OCI-LY3 (cell line): ENCODE measurements at regions not wholly inside any gene's neighbourhood (a gene's known extent, or its start where the extent isn't known, plus 50 kb on each side); places are given as distances from the start of the nearest gene placed in this dataset.
"Not testable (repeated sequence)": the region's sequence is repeated elsewhere in the genome, so short reads cannot be mapped to it uniquely, and the experiment has no call there.

Source experiments
- H2AFZ ChIP-seq: fragments of 200-600, 300-600 bp; shearing (Covaris generic); 2 replicates; pipeline ENCODE4 v1.6.0; 2014; ENCODE audit warnings: antibody characterized with exemption, low read depth, low read length
- H3K27ac ChIP-seq: fragments of 200-600, 300-600 bp; sonication (generic); 2 replicates; pipeline ENCODE4 v1.5.1; 2014; ENCODE audit warnings: mild to moderate bottlenecking, low read length, moderate library complexity, mixed read lengths
- H3K27me3 ChIP-seq: fragments of 200-600, 300-600 bp; sonication (generic); 2 replicates; pipeline ENCODE4 v1.6.1; 2014; ENCODE audit warnings: low read depth, low read length, mixed read lengths
- H3K36me3 ChIP-seq: fragments of 200-600, 300-600 bp; sonication (generic); replicated peaks from 2 replicates; pipeline ENCODE3; 2014; ENCODE audit warnings: low read depth, low read length, mixed read lengths
- H3K4me1 ChIP-seq: fragments of 300-600, 200-600 bp; sonication (generic); 2 replicates; pipeline ENCODE4 v1.6.1; 2014; ENCODE audit warnings: low read length, mixed read lengths
- H3K4me2 ChIP-seq: fragments of 200-600, 300-600 bp; sonication (generic); 2 replicates; pipeline ENCODE4 v1.6.1; 2014; ENCODE audit warnings: low read length, mixed read lengths
- H3K4me3 ChIP-seq: fragments of 300-600, 200-600 bp; sonication (generic); 2 replicates; pipeline ENCODE4 v1.5.1; 2014; ENCODE audit warnings: antibody characterized with exemption, mild to moderate bottlenecking, low read length, moderate library complexity
- H3K79me2 ChIP-seq: fragments of 300-600, 200-600 bp; shearing (Covaris generic); 2 replicates; pipeline ENCODE4 v1.6.1; 2014; ENCODE audit warnings: mild to moderate bottlenecking, low read length, mixed read lengths
- H3K9ac ChIP-seq: fragments of 300-600, 200-600 bp; shearing (Covaris generic); 2 replicates; pipeline ENCODE4 v1.6.0; 2014; ENCODE audit warnings: mild to moderate bottlenecking, low read length, moderate library complexity
- H3K9me3 ChIP-seq: fragments of 200-600, 300-600 bp; shearing (Covaris generic); 2 replicates; pipeline ENCODE4 v1.6.1; 2014; ENCODE audit warnings: low read length, mixed read lengths; ENCODE audit not compliant: insufficient read depth
- H4K20me1 ChIP-seq: fragments of 200-600, 300-600 bp; sonication (generic); 2 replicates; pipeline ENCODE4 v1.6.1; 2016; ENCODE audit warnings: low read length, mixed read lengths; ENCODE audit not compliant: insufficient read depth
- CTCF ChIP-seq: fragments of 200-600, 300-600 bp; sonication (generic); IDR thresholded peaks from 2 replicates; pipeline ENCODE4 v1.5.1; 2014; ENCODE audit warnings: antibody characterized with exemption, low read length, low read depth
- EZH2phosphoT487 ChIP-seq: fragments of 200-600 bp; shearing (Covaris generic); IDR thresholded peaks from 2 replicates; pipeline ENCODE4 v1.6.1; 2018; ENCODE audit warnings: antibody characterized with exemption, mixed run types, low read depth

DNA sequence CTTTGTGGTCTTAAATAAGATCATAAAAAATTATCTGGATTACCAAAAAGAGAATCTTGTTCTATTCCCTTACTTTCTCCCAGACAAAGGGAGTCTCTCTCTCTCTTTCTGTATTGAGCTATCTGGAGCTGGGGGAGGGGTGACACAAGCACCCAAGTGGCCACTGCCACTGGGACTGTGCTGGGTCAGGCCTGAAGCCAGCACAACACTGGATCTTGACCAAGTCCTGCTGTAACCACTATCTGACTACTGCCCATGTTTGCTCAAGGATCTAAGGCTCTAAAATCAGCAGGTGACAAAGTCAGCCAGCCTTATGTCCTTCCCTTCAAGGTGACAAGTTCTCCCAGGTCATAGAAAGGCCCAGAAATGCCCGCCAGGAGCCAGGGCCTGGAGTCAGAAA, 75.0 kb upstream of the SPATA16 start:
- no peak overlapping the region for H3K9ac ChIP-seq
- TF ChIP-seq CTCF (no peak), EZH2phosphoT487 (no peak)
- no peaks in the 10 kb centered on the region for H3K9me3 ChIP-seq

GRCh38 chr3:173214576-173214975, 73.5 kb upstream of the SPATA16 start:
- no peaks in the 10 kb centered on the region for H3K36me3 ChIP-seq
- H3K79me2 ChIP-seq, result no peaks in the 10 kb centered on the region
- H2AFZ ChIP-seq, result peak overlapping the region; percentile 46; the same call in 1 of the 2 replicates
- H3K9ac ChIP-seq, result no peak overlapping the region
- H3K4me1 ChIP-seq, result no peaks in the 10 kb centered on the region
- no peaks in the 10 kb centered on the region for H4K20me1 ChIP-seq
- no peak for TF ChIP-seq EZH2phosphoT487
- TF ChIP-seq CTCF, result no peak
- H3K4me2 ChIP-seq, result no peak overlapping the region
- no peak overlapping the region for H3K27ac ChIP-seq
- no peaks in the 10 kb centered on the region for H3K9me3 ChIP-seq
- H3K27me3 ChIP-seq, result no peaks in the 10 kb centered on the region
- H3K4me3 ChIP-seq, result no peak overlapping the region

More for the DNA sequence above, 75.0 kb upstream of the SPATA16 start:
- no peak overlapping the region for H3K4me2 ChIP-seq
- no peak overlapping the region for H2AFZ ChIP-seq
- H3K79me2 ChIP-seq, result no peaks in the 10 kb centered on the region
- no peaks in the 10 kb centered on the region for H4K20me1 ChIP-seq
- H3K4me1 ChIP-seq, result no peaks in the 10 kb centered on the region
- H3K36me3 ChIP-seq, result no peaks in the 10 kb centered on the region
- H3K4me3 ChIP-seq, result no peak overlapping the region
- H3K27me3 ChIP-seq, result no peaks in the 10 kb centered on the region
- no peak overlapping the region for H3K27ac ChIP-seq

- Histone ChIP-seq H3K36me3 (no peaks in the 10 kb centered on the region), H3K9me3 (no peaks in the 10 kb centered on the region), H3K79me2 (no peaks in the 10 kb centered on the region), H3K9ac (no peak overlapping the region), H3K4me1 (no peaks in the 10 kb centered on the region), H3K27ac (no peak overlapping the region), H2AFZ (no peak overlapping the region), H3K4me2 (no peak overlapping the region), H3K27me3 (no peaks in the 10 kb centered on the region), H4K20me1 (no peaks in the 10 kb centered on the region), H3K4me3 (no peak overlapping the region)
- no peak for TF ChIP-seq CTCF
- no peak for TF ChIP-seq EZH2phosphoT487
Measured at GRCh38 chr3:173199568-173199967, 58.5 kb upstream of the SPATA16 start.

DNA sequence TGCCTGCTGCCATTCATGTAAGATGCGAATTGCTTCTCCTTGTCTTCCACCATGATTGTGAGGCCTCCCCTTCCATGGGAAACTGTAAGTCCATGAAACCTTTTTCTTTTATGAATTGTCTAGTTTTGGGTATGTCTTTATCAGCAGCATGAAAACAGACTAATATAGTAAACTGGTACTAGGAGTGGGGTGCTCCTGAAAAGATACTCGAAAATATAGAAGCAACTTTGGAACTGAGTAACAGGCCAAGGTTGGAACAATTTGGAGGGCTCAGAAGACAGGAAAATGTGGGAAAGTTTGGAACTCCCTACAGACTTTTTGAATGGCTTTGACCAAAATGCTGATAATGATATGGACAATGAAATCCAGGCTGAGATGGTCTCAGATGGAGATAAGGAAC, 53.8 kb upstream of the SPATA16 start:
- H3K4me2 ChIP-seq, H2AFZ ChIP-seq, H3K27me3 ChIP-seq, H3K27ac ChIP-seq, H3K4me3 ChIP-seq, H3K36me3 ChIP-seq, H3K9me3 ChIP-seq, H3K9ac ChIP-seq, H3K79me2 ChIP-seq, H3K4me1 ChIP-seq, H4K20me1 ChIP-seq: not testable (repeated sequence)

- Histone ChIP-seq H3K9me3 (no peaks in the 10 kb centered on the region), H3K4me1 (no peaks in the 10 kb centered on the region), H3K36me3 (no peaks in the 10 kb centered on the region), H3K9ac (no peak overlapping the region), H3K79me2 (no peaks in the 10 kb centered on the region), H4K20me1 (no peaks in the 10 kb centered on the region), H3K4me3 (no peak overlapping the region), H2AFZ (no peak overlapping the region), H3K27ac (no peak overlapping the region), H3K4me2 (no peak overlapping the region), H3K27me3 (no peaks in the 10 kb centered on the region)
- TF ChIP-seq EZH2phosphoT487 (no peak), CTCF (no peak)
Measured at GRCh38 chr3:173191611-173192010, 50.6 kb upstream of the SPATA16 start.
